ENCODE measurements at regions not wholly inside any gene's neighbourhood (a gene's known extent, or its start where the extent isn't known, plus 50 kb on each side); places are given as distances from the start of the nearest gene placed in this dataset.

DNA sequence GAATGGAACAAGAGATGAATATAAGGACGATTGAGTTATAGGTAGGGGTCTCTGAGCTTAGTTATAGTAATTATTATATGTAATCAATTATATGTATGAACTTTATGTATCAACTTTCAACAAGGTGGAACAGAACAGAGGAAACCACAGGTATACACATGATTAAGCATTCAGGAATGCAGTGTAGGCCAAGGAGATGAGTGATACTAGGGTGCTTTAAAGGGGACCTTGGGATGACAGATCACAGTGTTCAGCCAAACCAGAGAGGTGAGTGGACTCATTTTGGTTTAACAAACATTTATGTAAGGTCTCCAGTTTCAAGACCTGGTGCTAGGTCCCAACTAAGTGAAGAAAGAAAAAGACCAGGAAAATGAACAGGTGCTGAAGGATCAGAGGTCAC is 895.5 kb downstream of the ROBO2 start:
- no peak for DNase-seq (ENCODE audit: extremely low spot score in 2 of 2)
- TF ChIP-seq POLR2AphosphoS5 (IDR thresholded peaks at IDR 0.05; ENCODE audit: insufficient read depth in 1 of 2, low read depth in 1 of 2) (no peak), POLR2A (IDR thresholded peaks at IDR 0.05) (no peak)
- TF ChIP-seq, protein P1, sequence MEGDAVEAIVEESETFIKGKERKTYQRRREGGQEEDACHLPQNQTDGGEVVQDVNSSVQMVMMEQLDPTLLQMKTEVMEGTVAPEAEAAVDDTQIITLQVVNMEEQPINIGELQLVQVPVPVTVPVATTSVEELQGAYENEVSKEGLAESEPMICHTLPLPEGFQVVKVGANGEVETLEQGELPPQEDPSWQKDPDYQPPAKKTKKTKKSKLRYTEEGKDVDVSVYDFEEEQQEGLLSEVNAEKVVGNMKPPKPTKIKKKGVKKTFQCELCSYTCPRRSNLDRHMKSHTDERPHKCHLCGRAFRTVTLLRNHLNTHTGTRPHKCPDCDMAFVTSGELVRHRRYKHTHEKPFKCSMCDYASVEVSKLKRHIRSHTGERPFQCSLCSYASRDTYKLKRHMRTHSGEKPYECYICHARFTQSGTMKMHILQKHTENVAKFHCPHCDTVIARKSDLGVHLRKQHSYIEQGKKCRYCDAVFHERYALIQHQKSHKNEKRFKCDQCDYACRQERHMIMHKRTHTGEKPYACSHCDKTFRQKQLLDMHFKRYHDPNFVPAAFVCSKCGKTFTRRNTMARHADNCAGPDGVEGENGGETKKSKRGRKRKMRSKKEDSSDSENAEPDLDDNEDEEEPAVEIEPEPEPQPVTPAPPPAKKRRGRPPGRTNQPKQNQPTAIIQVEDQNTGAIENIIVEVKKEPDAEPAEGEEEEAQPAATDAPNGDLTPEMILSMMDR (IDR thresholded peaks at IDR 0.05), result no peak
- intact Hi-C loops (cut with DNase I), result no loop called here
- Histone ChIP-seq H3K27me3 (no peaks in the 10 kb centered on the region), H3K27ac (no peak overlapping the region), H3K9me3 (no peaks in the 10 kb centered on the region), H3K36me3 (no peaks in the 10 kb centered on the region), H3K4me3 (no peak overlapping the region), H3K4me1 (no peaks in the 10 kb centered on the region)

DNA sequence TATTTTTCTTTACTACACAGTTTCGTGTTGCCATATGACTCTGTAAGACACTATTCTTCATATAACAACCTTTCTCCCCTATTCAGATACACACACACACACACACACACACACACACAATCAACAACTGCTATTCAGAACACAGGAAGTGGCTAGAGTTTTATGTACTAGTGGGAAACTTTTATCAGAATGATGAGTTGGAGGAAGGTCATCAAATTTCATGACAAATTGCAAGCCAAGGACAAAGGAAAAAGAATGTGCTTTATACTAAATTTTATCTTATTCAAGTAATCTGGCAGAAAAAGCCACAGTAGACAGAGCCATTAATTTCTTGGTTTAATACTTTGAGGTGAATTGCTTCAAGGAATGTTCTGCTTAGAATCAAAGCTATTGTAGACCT is 899.8 kb downstream of the ROBO2 start:
- Histone ChIP-seq H3K4me1 (no peaks in the 10 kb centered on the region), H3K36me3 (no peaks in the 10 kb centered on the region), H3K9me3 (no peaks in the 10 kb centered on the region), H3K27me3 (no peaks in the 10 kb centered on the region), H3K4me3 (no peak overlapping the region), H3K27ac (no peak overlapping the region)
- TF ChIP-seq POLR2AphosphoS5 (IDR thresholded peaks at IDR 0.05; ENCODE audit: insufficient read depth in 1 of 2, low read depth in 1 of 2) (no peak), POLR2A (IDR thresholded peaks at IDR 0.05) (no peak)
- TF ChIP-seq, protein P1 (IDR thresholded peaks at IDR 0.05), result no peak
- DNase-seq (ENCODE audit: extremely low spot score in 2 of 2), result no peak
- intact Hi-C loops (cut with DNase I), result no loop called here

DNA sequence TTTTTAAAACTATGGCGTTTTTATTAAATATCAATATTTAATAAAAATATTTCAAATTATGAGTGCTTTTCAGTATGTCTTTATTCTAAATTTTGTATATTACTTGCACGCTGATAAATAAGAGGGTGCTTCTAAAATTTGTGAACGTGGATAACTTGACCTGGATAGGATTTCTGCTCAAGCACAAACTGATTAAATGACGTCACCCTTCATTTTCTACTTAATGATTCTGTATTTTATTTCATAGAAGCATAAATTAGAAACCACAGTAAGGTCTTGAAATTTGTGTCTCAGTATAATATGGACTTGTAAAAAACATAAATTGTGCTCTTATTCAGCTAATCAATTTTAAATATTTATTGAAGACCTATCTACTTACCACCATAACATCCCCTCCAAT is 903.7 kb downstream of the ROBO2 start:
- intact Hi-C loops (cut with DNase I), result no loop called here
- Histone ChIP-seq H3K27ac (no peak overlapping the region), H3K4me1 (no peaks in the 10 kb centered on the region), H3K9me3 (no peaks in the 10 kb centered on the region), H3K36me3 (no peaks in the 10 kb centered on the region), H3K27me3 (no peaks in the 10 kb centered on the region), H3K4me3 (no peak overlapping the region)
- no peak for DNase-seq (ENCODE audit: extremely low spot score in 2 of 2)
- TF ChIP-seq, protein P1 (IDR thresholded peaks at IDR 0.05), result no peak
- TF ChIP-seq POLR2AphosphoS5 (IDR thresholded peaks at IDR 0.05; ENCODE audit: insufficient read depth in 1 of 2, low read depth in 1 of 2), result no peak

DNA sequence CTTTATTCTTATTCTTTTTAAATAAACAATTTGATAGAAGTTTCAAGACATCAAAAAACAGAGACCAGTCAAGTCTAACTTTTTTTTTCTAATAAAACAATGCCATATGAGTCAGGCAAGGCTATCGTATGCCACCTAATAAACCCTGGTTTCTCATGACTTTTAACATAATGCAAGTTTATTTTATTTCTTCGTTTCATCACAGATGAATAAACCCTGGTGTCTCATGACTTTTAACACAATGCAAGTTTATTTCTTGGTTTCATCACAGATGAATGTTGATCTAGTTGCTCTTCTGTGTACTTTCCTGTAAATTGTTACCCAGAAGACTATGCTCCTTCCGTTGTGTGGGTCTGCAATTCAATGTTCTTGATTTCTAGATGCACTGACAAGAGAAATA is 905.4 kb downstream of the ROBO2 start:
- Histone ChIP-seq H3K4me1 (no peaks in the 10 kb centered on the region), H3K27ac (no peak overlapping the region), H3K4me3 (no peak overlapping the region), H3K9me3 (no peaks in the 10 kb centered on the region), H3K36me3 (no peaks in the 10 kb centered on the region), H3K27me3 (no peaks in the 10 kb centered on the region)
- DNase-seq (ENCODE audit: extremely low spot score in 2 of 2), result no peak
- intact Hi-C loops (cut with DNase I), result no loop called here
- no peak for TF ChIP-seq POLR2A (IDR thresholded peaks at IDR 0.05)

DNA sequence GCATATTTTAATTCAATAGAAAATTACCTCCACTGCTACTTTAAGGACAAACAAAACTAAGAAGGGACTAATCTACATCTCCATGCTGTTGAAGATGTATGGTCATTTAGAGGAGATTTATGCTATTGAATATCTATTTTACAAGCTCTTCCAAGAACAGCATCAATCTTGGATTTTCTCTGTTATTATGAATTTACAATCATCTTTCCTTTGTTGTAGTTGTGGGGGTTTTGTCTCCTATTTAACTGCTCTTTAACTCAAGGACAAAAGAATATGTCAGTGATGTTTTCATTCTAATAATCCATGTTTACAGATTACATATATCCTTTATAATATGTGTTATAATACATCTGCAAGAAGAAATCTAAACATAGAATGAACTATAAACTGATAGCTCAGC is 907.8 kb downstream of the ROBO2 start:
- no peak for TF ChIP-seq POLR2AphosphoS5 (IDR thresholded peaks at IDR 0.05; ENCODE audit: insufficient read depth in 1 of 2, low read depth in 1 of 2)
- no peak for TF ChIP-seq POLR2A (IDR thresholded peaks at IDR 0.05)
- TF ChIP-seq, protein P1 (IDR thresholded peaks at IDR 0.05), result no peak
- H3K4me3 ChIP-seq, result no peak overlapping the region
- no peaks in the 10 kb centered on the region for H3K27me3 ChIP-seq
- H3K27ac ChIP-seq, result no peak overlapping the region
- H3K36me3 ChIP-seq, result no peaks in the 10 kb centered on the region
- no peaks in the 10 kb centered on the region for H3K4me1 ChIP-seq
- intact Hi-C loops (cut with DNase I), result no loop called here
- no peaks in the 10 kb centered on the region for H3K9me3 ChIP-seq
- no peak for DNase-seq (ENCODE audit: extremely low spot score in 2 of 2)

DNA sequence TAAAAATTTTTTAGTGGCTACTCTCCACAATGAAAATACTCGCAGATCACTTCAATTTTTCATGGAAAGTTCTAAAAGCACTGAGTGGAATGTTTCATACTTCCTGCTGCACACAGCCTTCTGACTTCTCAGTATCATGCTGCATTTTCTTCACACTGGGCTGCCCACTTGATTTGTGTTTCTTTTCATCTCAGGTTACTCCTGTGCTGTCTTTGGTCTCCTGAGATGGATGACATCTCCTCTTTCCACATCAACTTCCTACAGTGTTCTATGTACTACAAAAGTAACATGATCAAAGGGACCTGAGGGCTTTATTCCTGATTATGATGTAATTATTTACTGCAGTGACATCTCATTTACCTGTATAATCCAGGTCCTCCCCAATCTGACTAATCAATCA is 927.7 kb downstream of the ROBO2 start:
- intact Hi-C loops (cut with DNase I), result no loop called here
- TF ChIP-seq POLR2AphosphoS5 (IDR thresholded peaks at IDR 0.05; ENCODE audit: insufficient read depth in 1 of 2, low read depth in 1 of 2) (no peak), POLR2A (IDR thresholded peaks at IDR 0.05) (no peak)
- TF ChIP-seq, protein P1 (IDR thresholded peaks at IDR 0.05), result no peak
- H3K36me3 ChIP-seq, result no peaks in the 10 kb centered on the region

More for the DNA sequence above, 927.7 kb downstream of the ROBO2 start:
- Histone ChIP-seq H3K9me3 (no peaks in the 10 kb centered on the region), H3K4me3 (no peak overlapping the region), H3K27ac (no peak overlapping the region), H3K27me3 (no peaks in the 10 kb centered on the region), H3K4me1 (no peaks in the 10 kb centered on the region)
- no peak for DNase-seq (ENCODE audit: extremely low spot score in 2 of 2)

Measured in vagina (tissue), 2 donors.